GM18907 (cell line): ENCODE measurements at regions not wholly inside any gene's neighbourhood (a gene's known extent, or its start where the extent isn't known, plus 50 kb on each side); places are given as distances from the start of the nearest gene placed in this dataset.

Source experiments
- ATAC-seq: cut with Tn5 transposase; IDR thresholded peaks from one replicate; pipeline ENCODE4 v1.9.1; 2021; ENCODE audit warnings: mild to moderate bottlenecking, moderate library complexity; ENCODE audit not compliant: unreplicated experiment

GRCh38 chr7:108686494-108686893 lies 116.8 kb downstream of the DNAJB9 start:
- no peak for ATAC-seq

DNA sequence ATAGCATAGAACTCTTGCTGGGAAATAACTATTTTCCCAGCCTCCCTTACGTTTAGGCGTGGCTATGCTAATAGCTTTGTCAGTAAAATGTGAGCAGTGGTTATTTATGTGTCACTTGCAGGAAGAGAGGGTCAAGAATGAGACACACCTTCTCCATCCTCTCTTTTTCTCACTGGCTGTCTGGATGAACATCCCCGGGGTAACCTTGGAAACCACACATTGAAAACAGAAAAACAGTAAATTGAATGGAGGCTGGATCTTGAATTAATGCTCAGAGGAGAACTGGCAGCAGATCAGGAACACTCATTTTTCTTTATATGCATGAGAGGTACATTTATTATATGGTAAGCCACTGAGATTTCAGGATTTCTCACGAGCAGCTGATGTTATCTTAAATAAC lies 127.6 kb downstream of the DNAJB9 start:
- no peak for ATAC-seq

DNA sequence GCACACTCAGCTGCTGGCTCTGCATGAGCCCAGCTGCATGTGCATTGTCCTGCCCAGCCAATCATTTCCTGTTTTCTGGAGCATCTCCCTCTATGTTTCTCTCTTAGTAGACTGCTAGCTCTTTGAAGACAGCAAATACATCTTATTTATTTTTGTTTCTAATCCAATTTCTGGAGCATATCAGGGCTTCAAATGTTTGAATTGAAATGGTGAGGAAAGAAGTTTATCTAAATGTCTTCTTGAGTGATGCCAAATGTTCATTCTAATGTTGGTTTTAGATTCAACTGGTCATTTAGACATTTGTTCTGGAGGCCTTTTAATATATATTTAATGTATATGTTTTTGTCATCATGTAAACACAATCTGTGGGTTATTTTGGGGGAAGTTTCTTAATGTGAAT lies 141.9 kb downstream of the DNAJB9 start:
- no peak for ATAC-seq

DNA sequence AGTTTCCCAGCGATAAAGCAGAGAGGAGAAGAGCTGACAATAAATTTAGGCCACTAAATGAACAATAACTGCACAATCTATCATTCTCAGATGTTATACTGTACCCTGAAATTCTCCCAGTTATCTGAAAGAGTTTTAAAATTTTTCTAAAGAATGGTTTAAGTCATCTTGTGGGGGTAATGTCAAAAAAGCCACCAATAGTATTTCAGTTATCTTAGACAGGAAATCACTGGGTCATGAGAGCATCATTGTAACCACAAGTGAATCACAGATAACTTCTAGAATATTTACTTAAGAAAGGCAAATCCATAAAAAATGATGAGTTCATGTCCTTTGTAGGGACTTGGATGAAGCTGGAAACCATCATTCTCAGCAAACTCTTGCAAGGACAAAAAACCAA lies 147.1 kb downstream of the DNAJB9 start:
- no peak for ATAC-seq

GRCh38 chr7:108717781-108718180 lies 148.1 kb downstream of the DNAJB9 start:
- no peak for ATAC-seq

- no peak for ATAC-seq
Measured at GRCh38 chr7:108719631-108720030, 150.0 kb downstream of the DNAJB9 start.

- no peak for ATAC-seq
Measured at GRCh38 chr7:108722561-108722960, 152.9 kb downstream of the DNAJB9 start.

DNA sequence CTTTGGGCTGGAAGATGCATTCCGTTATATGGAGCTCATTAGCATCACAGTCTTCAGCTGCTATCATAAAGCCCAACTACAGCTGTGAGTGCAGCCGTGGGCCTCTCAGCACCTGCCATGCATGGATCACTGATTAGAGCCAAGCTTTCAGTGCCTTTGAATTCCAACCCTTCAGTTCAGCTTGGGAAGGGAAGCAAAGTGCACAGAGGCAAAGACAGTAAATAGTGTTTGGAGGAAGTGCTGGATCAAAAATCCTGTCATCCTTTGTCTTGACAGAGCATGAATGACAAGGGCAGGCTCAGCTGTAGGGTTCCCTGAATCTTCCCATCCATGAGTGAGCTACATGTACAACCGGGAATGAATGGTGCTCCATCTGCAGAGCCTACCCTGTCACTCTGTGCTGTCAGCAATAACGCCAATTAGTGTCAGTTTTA lies 153.7 kb downstream of the DNAJB9 start:
- no peak for ATAC-seq

DNA sequence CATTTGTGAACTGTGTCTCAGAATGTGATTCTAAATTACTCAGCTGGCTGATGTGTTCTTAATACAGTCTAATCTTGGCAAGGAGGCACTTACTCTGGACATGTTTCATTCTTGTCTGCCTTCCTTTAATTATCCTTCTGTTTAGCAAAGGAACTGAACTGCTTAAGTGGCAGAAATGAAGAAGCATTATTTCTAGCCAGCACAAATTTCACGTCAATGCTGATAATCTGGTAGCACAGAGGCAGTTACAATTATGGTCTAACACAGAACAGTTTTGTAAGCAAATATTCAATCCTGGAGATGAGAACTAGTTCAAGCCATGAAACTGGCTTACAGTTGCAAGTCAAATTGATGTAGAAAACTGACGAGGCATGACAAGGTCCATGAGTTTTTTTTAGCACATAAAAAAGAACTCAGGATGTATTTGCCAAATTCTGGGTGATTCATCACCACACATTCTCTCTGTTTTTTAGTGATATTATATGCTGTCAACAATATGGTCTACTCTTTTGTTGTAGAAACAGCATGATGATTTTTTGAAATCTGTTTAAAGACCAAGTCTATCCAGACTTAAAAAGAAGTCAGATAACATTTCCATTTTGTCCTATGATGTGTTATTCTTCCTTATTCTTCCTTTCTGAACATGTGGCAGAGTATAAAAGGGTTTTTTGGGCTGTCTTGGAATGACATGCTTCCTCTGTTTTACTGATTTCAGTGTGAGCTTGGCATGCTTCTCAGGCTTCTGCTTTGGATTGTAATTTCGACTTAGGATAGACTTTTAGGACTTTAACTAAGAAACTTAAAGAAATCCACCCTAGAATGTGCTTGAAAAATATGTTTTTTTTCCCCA lies 154.8 kb downstream of the DNAJB9 start:
- ATAC-seq = no peak

DNA sequence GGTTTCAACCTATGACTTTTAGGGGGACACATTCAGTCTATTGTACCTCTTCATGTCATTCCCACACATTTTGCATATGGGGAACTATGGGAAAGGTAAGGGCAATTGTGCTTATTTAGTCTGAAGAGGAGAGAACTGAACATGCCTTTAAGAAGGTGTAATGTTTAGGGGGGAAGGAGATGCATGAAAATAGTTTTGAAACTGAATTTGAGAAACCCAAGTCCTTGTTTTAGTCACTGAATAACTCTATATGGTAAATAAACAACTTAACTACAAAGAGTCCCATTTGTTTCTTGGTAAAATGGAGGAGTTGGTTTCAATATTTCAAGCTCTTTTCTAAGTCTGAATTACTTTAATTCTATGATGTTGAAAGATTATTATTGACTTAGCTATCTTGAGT lies 166.1 kb downstream of the DNAJB9 start:
- no peak for ATAC-seq

GRCh38 chr7:108736221-108736891 lies 166.7 kb downstream of the DNAJB9 start:
- no peak for ATAC-seq

GRCh38 chr7:108770981-108771745 lies 201.5 kb downstream of the DNAJB9 start:
- no peak for ATAC-seq

DNA sequence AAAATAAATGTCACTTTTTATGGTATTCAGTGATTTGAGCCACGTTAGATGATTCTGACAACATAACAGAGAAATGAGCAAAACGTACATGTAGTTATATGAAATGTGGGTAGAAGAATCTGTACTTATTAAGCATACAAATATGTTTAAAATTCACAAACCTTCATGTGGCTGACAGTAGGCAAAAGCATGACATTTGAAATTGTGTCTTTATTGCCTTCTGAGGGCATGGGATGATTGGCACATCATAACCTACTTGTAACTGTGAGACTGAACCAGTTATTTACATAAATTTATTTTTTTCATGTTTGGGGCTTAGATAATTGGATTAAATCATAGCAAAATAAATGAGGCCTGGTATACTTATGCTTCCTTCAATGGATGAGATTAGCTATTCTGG lies 202.2 kb downstream of the DNAJB9 start:
- ATAC-seq = no peak

- no peak for ATAC-seq
Measured at GRCh38 chr7:108777966-108778365, 208.3 kb downstream of the DNAJB9 start.

- no peak for ATAC-seq
Measured at GRCh38 chr7:108789451-108789850, 219.8 kb downstream of the DNAJB9 start.

DNA sequence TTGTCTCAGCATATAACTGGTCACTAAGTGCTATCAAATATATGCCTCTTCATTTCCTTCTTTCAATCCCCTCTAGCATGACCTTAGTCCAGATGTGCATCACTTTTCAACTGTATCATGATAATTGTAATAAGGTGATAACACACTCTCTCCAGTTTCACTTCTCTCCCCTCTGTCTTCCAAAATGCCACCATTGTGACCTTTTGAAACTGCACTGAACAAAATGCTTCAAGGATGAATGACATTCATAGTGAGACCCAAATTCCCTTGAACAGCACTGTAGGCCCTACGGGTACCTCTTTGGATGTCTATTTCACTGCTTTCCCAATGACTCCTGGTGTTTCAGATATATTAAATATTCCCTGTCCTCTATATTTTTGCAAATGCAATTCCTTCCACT lies 224.8 kb downstream of the DNAJB9 start:
- ATAC-seq = no peak

- ATAC-seq = no peak
Measured at GRCh38 chr7:108802650-108803049, 233.0 kb downstream of the DNAJB9 start.

GRCh38 chr7:108805808-108806397 lies 236.2 kb downstream of the DNAJB9 start:
- peak; percentile 64 for ATAC-seq

DNA sequence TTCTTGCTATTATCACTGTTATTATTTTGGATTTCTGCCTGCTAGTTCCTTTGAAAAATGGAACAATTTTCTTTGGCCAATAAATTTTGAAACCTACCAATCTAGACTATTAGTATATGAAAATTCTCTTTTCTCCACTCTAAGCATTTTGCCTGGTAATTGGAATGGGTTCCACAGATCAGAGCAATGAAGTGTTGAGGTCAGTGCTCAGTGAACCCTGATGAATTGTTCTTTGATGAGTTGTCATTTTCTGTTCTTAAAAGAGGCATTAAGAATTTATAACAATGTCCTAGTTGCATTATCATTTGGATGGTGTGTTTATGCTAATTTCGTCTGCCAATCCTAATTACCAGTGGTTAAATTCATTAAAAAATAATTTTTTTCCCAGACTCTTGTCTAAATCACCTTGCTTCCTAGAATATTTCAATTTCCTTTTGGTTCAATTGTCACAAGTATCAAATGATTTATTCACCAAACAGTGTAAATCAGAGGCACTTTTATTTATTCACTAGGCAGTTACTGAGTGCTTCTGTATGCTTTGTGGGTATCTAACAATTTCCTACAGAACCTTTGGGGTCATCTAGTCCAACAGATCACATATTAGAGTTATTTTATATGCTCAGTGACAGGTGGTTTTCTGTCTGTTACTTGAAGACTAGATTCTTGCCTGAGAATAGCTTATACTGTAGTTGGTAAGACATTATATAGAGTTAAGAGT lies 239.0 kb downstream of the DNAJB9 start:
- ATAC-seq = no peak

GRCh38 chr7:108809356-108809755 lies 239.7 kb downstream of the DNAJB9 start:
- ATAC-seq = no peak
